Karpas-422 (cell line): ENCODE measurements at regions not wholly inside any gene's neighbourhood (a gene's known extent, or its start where the extent isn't known, plus 50 kb on each side); places are given as distances from the start of the nearest gene placed in this dataset.
"Not testable (repeated sequence)": the region's sequence is repeated elsewhere in the genome, so short reads cannot be mapped to it uniquely, and the experiment has no call there.

Source experiments
- DNase-seq: peaks from one replicate; pipeline ENCODE4 v3.0.0-alpha.2; 2015
- H2AFZ ChIP-seq: fragments of 200-600 bp; sonication (generic); 2 replicates; pipeline ENCODE4 v1.6.1; 2014; ENCODE audit warnings: antibody characterized with exemption, low read length, mixed read lengths
- H3K27ac ChIP-seq: fragments of 200-600 bp; sonication (generic); 2 replicates; pipeline ENCODE4 v1.5.1; 2014; ENCODE audit warnings: mild to moderate bottlenecking, low read length, moderate library complexity
- H3K27me3 ChIP-seq: fragments of 200-600 bp; sonication (generic); 2 replicates; pipeline ENCODE4 v1.6.1; 2014; ENCODE audit warnings: low read length, mixed read lengths
- H3K36me3 ChIP-seq: fragments of 200-600 bp; sonication (generic); 2 replicates; pipeline ENCODE4 v1.6.1; 2014; ENCODE audit warnings: low read length, mixed read lengths; ENCODE audit not compliant: insufficient read depth
- H3K4me1 ChIP-seq: fragments of 200-600 bp; sonication (generic); 2 replicates; pipeline ENCODE4 v1.6.1; 2014; ENCODE audit warnings: mild to moderate bottlenecking, low read length, mixed read lengths
- H3K4me2 ChIP-seq: fragments of 200-600 bp; sonication (generic); 2 replicates; pipeline ENCODE4 v1.6.1; 2014; ENCODE audit warnings: low read length, low read depth, mild to moderate bottlenecking; ENCODE audit not compliant: poor library complexity, severe bottlenecking
- H3K4me3 ChIP-seq: fragments of 200-600 bp; sonication (generic); 2 replicates; pipeline ENCODE4 v1.5.1; 2014; ENCODE audit warnings: mild to moderate bottlenecking, antibody characterized with exemption, low read length, mixed read lengths
- H3K79me2 ChIP-seq: fragments of 200-600 bp; sonication (generic); 2 replicates; pipeline ENCODE4 v1.6.1; 2014; ENCODE audit warnings: mild to moderate bottlenecking, low read length, mixed read lengths
- H3K9ac ChIP-seq: fragments of 200-600 bp; sonication (generic); 2 replicates; pipeline ENCODE4 v1.6.0; 2014; ENCODE audit warnings: low read length
- H3K9me2 ChIP-seq: fragments of 200-600 bp; sonication (generic), shearing (Covaris generic); replicated peaks from 2 replicates; pipeline ENCODE4 v1.6.0; 2014; ENCODE audit warnings: mild to moderate bottlenecking, low read length, moderate library complexity; ENCODE audit not compliant: insufficient read depth
- H3K9me3 ChIP-seq: fragments of 300-700, 200-600 bp; sonication (generic); 2 replicates; pipeline ENCODE4 v1.6.1; 2014; ENCODE audit warnings: low read length, mixed read lengths
- H4K20me1 ChIP-seq: fragments of 200-600 bp; sonication (generic); 2 replicates; pipeline ENCODE4 v1.6.1; 2014; ENCODE audit warnings: mild to moderate bottlenecking, antibody characterized with exemption, low read length, low read depth; ENCODE audit not compliant: insufficient read depth

DNA sequence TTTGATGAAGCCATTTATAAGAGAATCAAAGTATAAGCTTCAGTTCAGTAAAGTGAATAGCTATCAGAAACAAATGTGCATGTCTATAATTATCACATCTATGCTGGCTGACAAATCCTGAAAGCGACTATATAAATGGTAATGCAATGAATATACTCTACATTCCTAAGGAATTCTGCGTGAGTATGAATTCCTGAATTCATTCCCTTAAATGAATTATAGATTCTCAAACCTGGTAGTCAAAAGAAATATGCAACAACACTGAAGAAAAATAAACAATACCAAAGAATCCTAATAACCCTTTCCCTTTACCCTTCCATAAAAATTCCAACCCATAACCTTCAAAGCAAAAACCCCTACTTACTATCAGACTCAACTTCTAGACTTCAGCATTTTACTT is 416.6 kb upstream of the PMFBP1 start:
- H3K9me2 ChIP-seq: no peaks in the 10 kb centered on the region
- H3K4me2 ChIP-seq: no peak overlapping the region
- H3K36me3 ChIP-seq: no peaks in the 10 kb centered on the region
- peaks cover 5% of the 10 kb centered on the region; the same call in 1 of the 2 replicates for H4K20me1 ChIP-seq
- DNase-seq: no peak
- no peak overlapping the region for H3K27ac ChIP-seq
- no peak overlapping the region for H3K4me3 ChIP-seq
- no peaks in the 10 kb centered on the region for H3K27me3 ChIP-seq
- H3K79me2 ChIP-seq: no peaks in the 10 kb centered on the region
- H3K9ac ChIP-seq: no peak overlapping the region
- H2AFZ ChIP-seq: no peak overlapping the region
- H3K9me3 ChIP-seq: no peaks in the 10 kb centered on the region
- peaks cover 4% of the 10 kb centered on the region for H3K4me1 ChIP-seq

DNA sequence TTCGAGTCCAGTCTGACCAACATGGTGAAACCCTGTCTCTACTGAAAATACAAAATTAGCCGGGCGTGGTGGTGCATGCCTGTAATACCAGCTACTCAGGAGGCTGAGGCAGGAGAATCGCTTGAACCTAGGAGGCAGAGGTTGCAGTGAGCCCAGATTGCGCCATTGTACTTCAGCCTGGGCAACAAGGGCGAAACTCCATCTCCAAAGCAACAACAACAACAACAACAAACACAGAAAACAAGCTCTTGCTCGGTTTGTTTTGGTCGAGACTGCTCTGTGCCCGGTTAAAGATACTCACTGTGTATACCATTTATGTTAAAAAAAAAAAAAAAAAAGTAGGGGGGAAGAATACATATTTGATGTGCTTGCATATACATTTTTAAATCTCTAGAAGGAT is 406.1 kb upstream of the PMFBP1 start:
- DNase-seq, H3K9me3 ChIP-seq, H3K36me3 ChIP-seq, H3K9ac ChIP-seq, H3K4me1 ChIP-seq, H3K9me2 ChIP-seq, H3K27me3 ChIP-seq, H2AFZ ChIP-seq, H4K20me1 ChIP-seq, H3K27ac ChIP-seq, H3K79me2 ChIP-seq, H3K4me3 ChIP-seq, H3K4me2 ChIP-seq: not testable (repeated sequence)

DNA sequence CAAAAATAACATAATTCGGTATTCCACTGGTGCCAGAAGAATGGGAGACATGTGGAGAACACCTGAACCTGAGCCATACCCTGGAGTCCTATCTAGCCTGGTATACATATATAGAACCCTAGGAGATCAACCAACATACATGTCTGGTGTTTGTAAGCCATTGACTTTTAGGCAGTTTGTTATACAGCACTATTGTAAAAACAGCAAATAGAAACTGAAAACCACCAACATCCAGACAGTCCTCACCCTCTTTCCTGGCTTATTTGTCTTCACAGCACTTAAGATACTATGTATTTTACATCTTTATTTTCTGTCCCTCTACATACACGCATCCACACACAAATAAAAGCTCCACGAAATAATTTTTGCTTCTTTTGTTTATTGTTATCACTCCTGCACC is 404.2 kb upstream of the PMFBP1 start:
- H2AFZ ChIP-seq: no peak overlapping the region
- no peaks in the 10 kb centered on the region for H4K20me1 ChIP-seq

DNA sequence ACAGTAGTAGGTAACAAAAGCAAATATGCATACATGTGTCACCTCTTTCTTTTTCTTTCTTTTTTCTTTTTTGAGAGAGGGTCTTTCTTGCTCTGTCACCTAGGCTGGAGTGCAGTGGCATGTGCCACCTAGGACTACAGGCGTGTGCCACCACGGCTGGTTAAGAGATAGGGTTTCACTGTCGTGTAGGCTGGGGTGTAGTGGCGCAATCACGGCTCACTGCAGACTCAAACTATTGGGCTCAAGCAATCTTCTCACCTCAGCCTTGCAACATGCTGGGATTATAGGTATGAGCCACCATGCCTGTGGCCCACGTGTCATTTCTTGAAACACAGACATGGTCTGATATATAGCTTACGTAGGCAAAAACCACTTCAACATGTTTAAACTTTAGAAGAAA is 397.7 kb upstream of the PMFBP1 start:
- H3K4me1 ChIP-seq: no peaks in the 10 kb centered on the region
- no peak overlapping the region for H2AFZ ChIP-seq
- no peaks in the 10 kb centered on the region for H4K20me1 ChIP-seq
- H3K4me2 ChIP-seq: no peak overlapping the region
- no peak overlapping the region for H3K4me3 ChIP-seq
- H3K9me3 ChIP-seq: no peaks in the 10 kb centered on the region
- DNase-seq: no peak
- no peaks in the 10 kb centered on the region for H3K36me3 ChIP-seq
- H3K9ac ChIP-seq: no peak overlapping the region
- H3K79me2 ChIP-seq: no peaks in the 10 kb centered on the region
- H3K27ac ChIP-seq: no peak overlapping the region
- no peaks in the 10 kb centered on the region for H3K9me2 ChIP-seq
- no peaks in the 10 kb centered on the region for H3K27me3 ChIP-seq

More for the DNA sequence above, 404.2 kb upstream of the PMFBP1 start:
- Histone ChIP-seq H3K27ac (no peak overlapping the region), H3K79me2 (no peaks in the 10 kb centered on the region), H3K27me3 (no peaks in the 10 kb centered on the region), H3K4me3 (no peak overlapping the region), H3K9me2 (no peaks in the 10 kb centered on the region), H3K4me2 (no peak overlapping the region), H3K9me3 (no peaks in the 10 kb centered on the region), H3K9ac (no peak overlapping the region), H3K36me3 (no peaks in the 10 kb centered on the region), H3K4me1 (no peaks in the 10 kb centered on the region)
- no peak for DNase-seq

DNA sequence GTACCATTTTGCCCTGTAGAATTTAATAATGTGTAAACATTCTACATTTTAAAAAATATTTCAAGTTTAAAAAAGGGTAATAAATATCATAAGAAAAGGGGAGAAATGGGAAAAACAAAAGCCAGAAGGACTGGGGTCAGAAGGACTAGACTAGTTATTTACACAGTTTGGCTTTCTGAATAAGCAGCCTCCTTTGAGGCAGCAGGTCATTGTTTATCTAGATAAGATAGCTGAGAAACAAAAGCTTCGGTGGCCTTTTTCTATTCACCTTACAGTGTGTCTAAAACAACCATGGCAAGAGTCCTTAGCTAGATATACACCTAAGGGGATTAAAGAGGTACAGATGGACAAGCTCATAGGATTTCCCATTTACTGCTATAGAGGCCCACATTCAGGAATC is 396.5 kb upstream of the PMFBP1 start:
- Histone ChIP-seq H3K9ac (no peak overlapping the region), H3K27ac (no peak overlapping the region), H2AFZ (no peak overlapping the region)

GRCh38 chr16:72566174-72566573 is 394.2 kb upstream of the PMFBP1 start:
- no peaks in the 10 kb centered on the region for H3K36me3 ChIP-seq
- H3K4me2 ChIP-seq: no peak overlapping the region
- 0 out of 2 replicates have a peak, but pooled peaks cover 2% of the 10 kb centered on the region for H4K20me1 ChIP-seq
- H3K9ac ChIP-seq: no peak overlapping the region
- H3K27ac ChIP-seq: no peak overlapping the region
- no peak for DNase-seq
- H3K4me3 ChIP-seq: no peak overlapping the region
- H3K9me3 ChIP-seq: no peaks in the 10 kb centered on the region
- H3K79me2 ChIP-seq: no peaks in the 10 kb centered on the region
- H2AFZ ChIP-seq: no peak overlapping the region
- H3K9me2 ChIP-seq: no peaks in the 10 kb centered on the region
- peaks cover 3% of the 10 kb centered on the region for H3K4me1 ChIP-seq
- H3K27me3 ChIP-seq: no peaks in the 10 kb centered on the region

More for the DNA sequence above, 396.5 kb upstream of the PMFBP1 start:
- Histone ChIP-seq H3K79me2 (no peaks in the 10 kb centered on the region), H4K20me1 (no peaks in the 10 kb centered on the region), H3K4me2 (no peak overlapping the region), H3K4me3 (no peak overlapping the region), H3K9me3 (no peaks in the 10 kb centered on the region), H3K36me3 (no peaks in the 10 kb centered on the region), H3K4me1 (no peaks in the 10 kb centered on the region), H3K9me2 (no peaks in the 10 kb centered on the region), H3K27me3 (no peaks in the 10 kb centered on the region)
- DNase-seq: no peak

DNA sequence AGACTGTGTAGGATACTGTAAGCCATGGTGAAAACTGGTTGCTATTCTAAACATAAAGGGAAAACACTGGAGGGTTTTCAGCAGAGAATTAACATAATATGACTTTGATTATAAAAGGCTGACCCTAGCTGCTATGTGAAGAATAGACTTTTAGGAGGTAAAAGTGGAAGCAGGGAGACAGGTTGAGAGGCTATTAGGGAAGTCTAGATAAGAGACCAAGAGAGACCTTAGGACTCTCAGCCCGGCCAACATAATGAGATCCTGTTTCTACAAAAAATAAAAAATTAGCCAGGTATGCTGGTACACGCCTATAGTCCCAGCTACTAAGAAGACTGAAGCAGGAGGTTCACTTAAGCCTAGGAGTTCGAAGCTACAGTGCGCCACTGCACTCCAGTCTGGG is 393.2 kb upstream of the PMFBP1 start:
- H3K79me2 ChIP-seq: no peaks in the 10 kb centered on the region
- no peaks in the 10 kb centered on the region for H3K9me2 ChIP-seq
- no peaks in the 10 kb centered on the region for H3K36me3 ChIP-seq
- no peak overlapping the region for H3K4me3 ChIP-seq
- no peak for DNase-seq
- no peak overlapping the region for H3K27ac ChIP-seq
- H2AFZ ChIP-seq: no peak overlapping the region
- H3K4me2 ChIP-seq: no peak overlapping the region
- no peak overlapping the region for H3K9ac ChIP-seq
- no peaks in the 10 kb centered on the region for H3K9me3 ChIP-seq
- 0 out of 2 replicates have a peak, but pooled peaks cover 3% of the 10 kb centered on the region for H4K20me1 ChIP-seq
- H3K4me1 ChIP-seq: peaks cover 12% of the 10 kb centered on the region
- H3K27me3 ChIP-seq: no peaks in the 10 kb centered on the region

DNA sequence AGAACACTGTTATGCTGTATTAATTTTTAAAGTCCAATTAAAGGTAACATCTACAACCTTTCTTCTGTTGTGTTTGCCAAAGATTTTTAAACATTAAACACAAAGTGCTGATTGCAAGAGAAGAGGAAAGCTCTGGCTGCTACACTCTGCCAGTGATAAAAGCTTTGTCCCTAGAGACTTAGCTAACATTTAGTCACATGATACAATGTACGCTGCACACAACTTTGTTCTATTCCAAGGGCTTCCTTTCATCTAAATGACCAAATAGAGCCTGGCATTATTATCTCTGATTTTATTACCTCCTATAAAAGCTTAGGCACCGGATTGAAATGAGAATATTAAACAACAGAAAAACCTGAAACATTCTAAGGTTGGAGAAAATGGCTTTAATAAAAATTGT is 388.7 kb upstream of the PMFBP1 start:
- H3K36me3 ChIP-seq: no peaks in the 10 kb centered on the region
- no peaks in the 10 kb centered on the region for H3K9me3 ChIP-seq
- no peak overlapping the region for H3K4me3 ChIP-seq
- H3K27ac ChIP-seq: peak overlapping the region; percentile 41
- no peak for DNase-seq
- peak overlapping the region; percentile 47 for H3K4me2 ChIP-seq
- H3K4me1 ChIP-seq: peaks cover 12% of the 10 kb centered on the region
- H3K79me2 ChIP-seq: no peaks in the 10 kb centered on the region
- H3K27me3 ChIP-seq: no peaks in the 10 kb centered on the region
- no peak overlapping the region for H3K9ac ChIP-seq
- H3K9me2 ChIP-seq: no peaks in the 10 kb centered on the region
- 0 out of 2 replicates have a peak, but pooled peaks cover 3% of the 10 kb centered on the region for H4K20me1 ChIP-seq
- H2AFZ ChIP-seq: peak overlapping the region; percentile 37; the same call in 1 of the 2 replicates

GRCh38 chr16:72558501-72558900 is 386.5 kb upstream of the PMFBP1 start:
- DNase-seq: no peak
- Histone ChIP-seq H3K27me3 (no peaks in the 10 kb centered on the region), H2AFZ (no peak overlapping the region), H3K9me3 (no peaks in the 10 kb centered on the region), H3K36me3 (no peaks in the 10 kb centered on the region), H3K9me2 (no peaks in the 10 kb centered on the region), H3K9ac (no peak overlapping the region), H4K20me1 (0 out of 2 replicates have a peak, but pooled peaks cover 3% of the 10 kb centered on the region), H3K4me3 (no peak overlapping the region), H3K4me2 (no peak overlapping the region), H3K4me1 (peaks cover 12% of the 10 kb centered on the region), H3K79me2 (no peaks in the 10 kb centered on the region), H3K27ac (no peak overlapping the region)
